ENCODE measurements at regions not wholly inside any gene's neighbourhood (a gene's known extent, or its start where the extent isn't known, plus 50 kb on each side); places are given as distances from the start of the nearest gene placed in this dataset.

GRCh38 chr13:111502957-111503356 is 182.5 kb downstream of the TEX29 start:
- no peak for DNase-seq

- no peak for DNase-seq
These were observed 182.9 kb downstream of the TEX29 start for GRCh38 chr13:111503376-111503775.

- no peak for DNase-seq
These were observed 183.7 kb downstream of the TEX29 start for GRCh38 chr13:111503905-111504695.

GRCh38 chr13:111505175-111505777 is 184.8 kb downstream of the TEX29 start:
- DNase-seq = no peak

- no peak for DNase-seq
These were observed 185.7 kb downstream of the TEX29 start for GRCh38 chr13:111506125-111506524.

- DNase-seq = no peak
These were observed 186.2 kb downstream of the TEX29 start for GRCh38 chr13:111506621-111507020.

GRCh38 chr13:111508164-111508870 is 187.9 kb downstream of the TEX29 start:
- DNase-seq = no peak

GRCh38 chr13:111508902-111509509 is 188.6 kb downstream of the TEX29 start:
- no peak for DNase-seq

GRCh38 chr13:111510502-111511218 is 190.2 kb downstream of the TEX29 start:
- DNase-seq = no peak

GRCh38 chr13:111511219-111511732 is 190.8 kb downstream of the TEX29 start:
- no peak for DNase-seq

- DNase-seq = no peak
These were observed 191.5 kb downstream of the TEX29 start for GRCh38 chr13:111511805-111512504.

- no peak for DNase-seq
These were observed 192.3 kb downstream of the TEX29 start for GRCh38 chr13:111512707-111513106.

GRCh38 chr13:111513766-111514609 is 193.5 kb downstream of the TEX29 start:
- DNase-seq = no peak

GRCh38 chr13:111514610-111515306 is 194.3 kb downstream of the TEX29 start:
- DNase-seq = no peak

- no peak for DNase-seq
These were observed 194.8 kb downstream of the TEX29 start for GRCh38 chr13:111515307-111515617.

- DNase-seq = no peak
These were observed 195.2 kb downstream of the TEX29 start for GRCh38 chr13:111515635-111516034.

GRCh38 chr13:111516712-111517640 is 196.5 kb downstream of the TEX29 start:
- no peak for DNase-seq

- no peak for DNase-seq
These were observed 197.2 kb downstream of the TEX29 start for GRCh38 chr13:111517641-111518010.

- no peak for DNase-seq
These were observed 197.8 kb downstream of the TEX29 start for GRCh38 chr13:111518161-111518792.

Data from EL (cell line).